IMR-90 (cell line): ENCODE measurements at regions not wholly inside any gene's neighbourhood (a gene's known extent, or its start where the extent isn't known, plus 50 kb on each side); places are given as distances from the start of the nearest gene placed in this dataset.

ENCODE experiments used
- BHLHE40 ChIP-seq: fragments of 150-350 bp; IDR thresholded peaks from 2 replicates; pipeline ENCODE4 v1.6.1; 2016; ENCODE audit warnings: mild to moderate bottlenecking, low read depth, low read length
- CTCF ChIP-seq: conservative IDR thresholded peaks from 2 replicates; pipeline ENCODE4 v1.5.1; 2012; ENCODE audit warnings: mild to moderate bottlenecking, low read depth, low read length, improper control_type of control experiment
- MAZ ChIP-seq: IDR thresholded peaks from 2 replicates; pipeline ENCODE4 v1.6.1; 2012; ENCODE audit warnings: low read depth, mild to moderate bottlenecking, low read length, improper control_type of control experiment, moderate library complexity, borderline replicate concordance
- POLR2A ChIP-seq: IDR thresholded peaks from 2 replicates; pipeline ENCODE4 v1.6.1; 2012; ENCODE audit warnings: mild to moderate bottlenecking, low read depth, low read length
- RAD21 ChIP-seq: IDR thresholded peaks from 2 replicates; pipeline ENCODE4 v1.6.1; 2012; ENCODE audit warnings: low read length, improper control_type of control experiment
- RFX5 ChIP-seq: IDR thresholded peaks from 2 replicates; pipeline ENCODE4 v1.8.0; 2012; ENCODE audit warnings: low read depth, mild to moderate bottlenecking, low read length, moderate library complexity

GRCh38 chr16:60214311-60214710 is 1480.2 kb upstream of the GOT2 start:
- TF ChIP-seq CTCF = no peak
- TF ChIP-seq RAD21 = no peak
- no peak for TF ChIP-seq POLR2A
- no peak for TF ChIP-seq RFX5
- no peak for TF ChIP-seq MAZ
- no peak for TF ChIP-seq BHLHE40
